IMR-90 (cell line): ENCODE measurements at regions not wholly inside any gene's neighbourhood (a gene's known extent, or its start where the extent isn't known, plus 50 kb on each side); places are given as distances from the start of the nearest gene placed in this dataset.

Source experiments
- ATAC-seq: fragments of 200-7000 bp; cut with Tn5 transposase; 2 replicates; pipeline ENCODE4 v1.9.1; 2020; ENCODE audit warnings: low read depth, mild to moderate bottlenecking, moderate library complexity
- BruUV-seq: library from RNA; stranded (reverse); fragments of 400-500 nt; replicated peaks from 2 replicates; lab custom pipeline; 2021; lab: Mats Ljungman, UMichigan
- CTCF ChIA-PET: fragments of 300-600 bp; formaldehyde crosslinking; extraction: SDS; loops from one replicate; lab custom pipeline; 2021; ENCODE audit warnings: antibody characterized with exemption; lab: Yijun Ruan, JAX
- POLR2A ChIA-PET: fragments of 300-600 bp; sonication (Branson Sonifier 250); formaldehyde crosslinking; loops from one replicate; lab custom pipeline; 2022; ENCODE audit warnings: antibody characterized with exemption; ENCODE audit not compliant: unreplicated experiment; lab: Charles Lee
- DNase-seq: peaks from one replicate; pipeline ENCODE4 v3.0.0; 2013
- H2AFZ ChIP-seq: replicated peaks from 2 replicates; pipeline ENCODE3; 2013; ENCODE audit warnings: low read length, mild to moderate bottlenecking; ENCODE audit not compliant: poor library complexity
- H2AK5ac ChIP-seq: 2 replicates; pipeline ENCODE4 v1.6.1; 2013; ENCODE audit warnings: low read depth, low read length, inconsistent platforms
- H2AK9ac ChIP-seq: replicated peaks from 2 replicates; pipeline ENCODE3; 2013; ENCODE audit warnings: mild to moderate bottlenecking, low read depth, low read length, moderate library complexity; ENCODE audit not compliant: poor library complexity
- H2BK120ac ChIP-seq: 2 replicates; pipeline ENCODE4 v1.6.1; 2013; ENCODE audit warnings: low read depth, low read length, inconsistent platforms
- H2BK15ac ChIP-seq: 3 replicates; pipeline ENCODE4 v1.6.1; 2013; ENCODE audit warnings: low read depth, low read length, inconsistent platforms
- H2BK20ac ChIP-seq: 2 replicates; pipeline ENCODE4 v1.6.1; 2013; ENCODE audit warnings: low read depth, mild to moderate bottlenecking, inconsistent platforms, low read length, moderate library complexity
- H2BK5ac ChIP-seq: 2 replicates; pipeline ENCODE4 v1.6.1; 2013; ENCODE audit warnings: mild to moderate bottlenecking, low read depth, low read length, inconsistent platforms; ENCODE audit not compliant: poor library complexity, severe bottlenecking
- H3K14ac ChIP-seq: replicated peaks from 2 replicates; pipeline ENCODE4 v1.6.1; 2013; ENCODE audit warnings: low read depth, low read length, inconsistent platforms
- H3K18ac ChIP-seq: 2 replicates; pipeline ENCODE4 v1.6.1; 2013; ENCODE audit warnings: low read depth, low read length, control low read depth
- H3K23ac ChIP-seq: 2 replicates; pipeline ENCODE4 v1.6.1; 2013; ENCODE audit warnings: low read depth, low read length, inconsistent platforms
- H3K27ac ChIP-seq: 2 replicates; pipeline ENCODE4 v1.5.1; 2013; ENCODE audit warnings: mild to moderate bottlenecking, control low read depth, low read length; ENCODE audit not compliant: insufficient read depth
- H3K27me3 ChIP-seq: 2 replicates; pipeline ENCODE4 v1.6.1; 2013; ENCODE audit warnings: low read length; ENCODE audit not compliant: control insufficient read depth, insufficient read depth
- H3K36me3 ChIP-seq: 2 replicates; pipeline ENCODE4 v1.6.1; 2013; ENCODE audit warnings: low read length, mixed read lengths; ENCODE audit not compliant: control insufficient read depth, insufficient read depth
- H3K4ac ChIP-seq: 2 replicates; pipeline ENCODE4 v1.6.1; 2013; ENCODE audit warnings: low read depth, low read length, inconsistent platforms
- H3K4me1 ChIP-seq: 2 replicates; pipeline ENCODE4 v1.6.1; 2013; ENCODE audit warnings: low read length, mixed read lengths; ENCODE audit not compliant: control insufficient read depth, insufficient read depth
- H3K4me2 ChIP-seq: 2 replicates; pipeline ENCODE4 v1.6.1; 2013; ENCODE audit warnings: low read depth, mild to moderate bottlenecking, control low read depth, low read length, moderate library complexity
- H3K4me3 ChIP-seq: 2 replicates; pipeline ENCODE4 v1.5.1; 2013; ENCODE audit warnings: low read depth, mild to moderate bottlenecking, control low read depth, low read length, moderate library complexity; ENCODE audit not compliant: insufficient read depth
- H3K56ac ChIP-seq: 2 replicates; pipeline ENCODE4 v1.6.1; 2013; ENCODE audit warnings: low read length, inconsistent platforms; ENCODE audit not compliant: insufficient read depth; ENCODE audit errors: extremely low read depth
- H3K79me1 ChIP-seq, 2 experiments: 2 replicates each; pipeline ENCODE4 v1.6.1; 2013; ENCODE audit warnings: low read length in 2 of 2, inconsistent platforms in 1 of 2, low read depth in 1 of 2
- H3K9ac ChIP-seq: 2 replicates; pipeline ENCODE4 v1.6.1; 2013; ENCODE audit warnings: low read depth, low read length, control low read depth
- H3K9me1 ChIP-seq: 2 replicates; pipeline ENCODE4 v1.6.1; 2013; ENCODE audit warnings: low read length, inconsistent platforms; ENCODE audit not compliant: insufficient read depth
- H3K9me3 ChIP-seq: 2 replicates; pipeline ENCODE4 v1.6.1; 2013; ENCODE audit warnings: low read length; ENCODE audit not compliant: control insufficient read depth, insufficient read depth
- H4K20me1 ChIP-seq: 2 replicates; pipeline ENCODE4 v1.6.1; 2013; ENCODE audit warnings: low read length, inconsistent platforms; ENCODE audit not compliant: insufficient read depth
- H4K5ac ChIP-seq: 2 replicates; pipeline ENCODE4 v1.6.1; 2013; ENCODE audit warnings: mild to moderate bottlenecking, low read depth, low read length, control low read depth
- H4K8ac ChIP-seq, 2 experiments: 2 replicates each; pipeline ENCODE4 v1.6.1; 2013; ENCODE audit warnings: low read depth in 2 of 2, low read length in 2 of 2, control low read depth in 1 of 2, inconsistent platforms in 1 of 2
- H4K91ac ChIP-seq: 2 replicates; pipeline ENCODE4 v1.6.1; 2013; ENCODE audit warnings: low read depth, low read length, inconsistent platforms; ENCODE audit not compliant: insufficient read depth
- BHLHE40 ChIP-seq: fragments of 150-350 bp; IDR thresholded peaks from 2 replicates; pipeline ENCODE4 v1.6.1; 2016; ENCODE audit warnings: mild to moderate bottlenecking, low read depth, low read length
- CEBPB ChIP-seq: IDR thresholded peaks from 2 replicates; pipeline ENCODE4 v1.6.1; 2012; ENCODE audit warnings: low read depth, low read length, improper control_type of control experiment
- CHD1 ChIP-seq: IDR thresholded peaks from 2 replicates; pipeline ENCODE4 v1.6.1; 2012; ENCODE audit warnings: low read depth, low read length, improper control_type of control experiment
- CTCF ChIP-seq: conservative IDR thresholded peaks from 2 replicates; pipeline ENCODE4 v1.5.1; 2012; ENCODE audit warnings: mild to moderate bottlenecking, low read depth, low read length, improper control_type of control experiment
- ELK1 ChIP-seq: fragments of 150-350 bp; IDR thresholded peaks from 2 replicates; pipeline ENCODE4 v1.6.1; 2016; ENCODE audit warnings: low read depth, mild to moderate bottlenecking, low read length, moderate library complexity, borderline replicate concordance
- FOS ChIP-seq: fragments of 150-350 bp; IDR thresholded peaks from 2 replicates; pipeline ENCODE4 v1.6.1; 2016; ENCODE audit warnings: low read depth, low read length
- MAFK ChIP-seq: IDR thresholded peaks from 2 replicates; pipeline ENCODE4 v1.6.1; 2012; ENCODE audit warnings: low read depth, low read length, improper control_type of control experiment
- MAZ ChIP-seq: IDR thresholded peaks from 2 replicates; pipeline ENCODE4 v1.6.1; 2012; ENCODE audit warnings: low read depth, mild to moderate bottlenecking, low read length, improper control_type of control experiment, moderate library complexity, borderline replicate concordance
- MXI1 ChIP-seq: IDR thresholded peaks from 2 replicates; pipeline ENCODE4 v1.6.1; 2012; ENCODE audit warnings: low read depth, mild to moderate bottlenecking, low read length, moderate library complexity, borderline replicate concordance
- NFE2L2 ChIP-seq: fragments of 150-350 bp; IDR thresholded peaks from 2 replicates; pipeline ENCODE4 v1.6.1; 2016; ENCODE audit warnings: low read depth, mild to moderate bottlenecking, low read length
- POLR2A ChIP-seq: IDR thresholded peaks from 2 replicates; pipeline ENCODE4 v1.6.1; 2012; ENCODE audit warnings: mild to moderate bottlenecking, low read depth, low read length
- RAD21 ChIP-seq: IDR thresholded peaks from 2 replicates; pipeline ENCODE4 v1.6.1; 2012; ENCODE audit warnings: low read length, improper control_type of control experiment
- RCOR1 ChIP-seq: IDR thresholded peaks from 2 replicates; pipeline ENCODE4 v1.6.1; 2012; ENCODE audit warnings: mild to moderate bottlenecking, low read length, improper control_type of control experiment; ENCODE audit not compliant: insufficient replicate concordance
- RFX5 ChIP-seq: IDR thresholded peaks from 2 replicates; pipeline ENCODE4 v1.8.0; 2012; ENCODE audit warnings: low read depth, mild to moderate bottlenecking, low read length, moderate library complexity
- SMC3 ChIP-seq: fragments of 150-350 bp; IDR thresholded peaks from 2 replicates; pipeline ENCODE4 v1.6.1; 2016; ENCODE audit warnings: low read depth, mild to moderate bottlenecking, antibody characterized with exemption, low read length, moderate library complexity
- USF2 ChIP-seq: fragments of 150-350 bp; IDR thresholded peaks from 2 replicates; pipeline ENCODE4 v1.6.1; 2017; ENCODE audit warnings: mild to moderate bottlenecking, antibody characterized with exemption, low read length, low read depth
- dilution Hi-C: fragments of 300-500 bp; cut with HindIII; formaldehyde crosslinking; loops from one replicate; pipeline ENCODE4 v1.14.3; 2018; ENCODE audit warnings: low sequenced_read_pairs; ENCODE audit not compliant: unreplicated experiment
- in situ Hi-C: fragments of 300-500 bp; cut with MboI; formaldehyde crosslinking; loops from 3 replicates; pipeline ENCODE4 v1.14.3; 2019; ENCODE audit warnings: low sequenced_read_pairs, inconsistent platforms, mixed read lengths
- intact Hi-C: fragments of 100-400 bp; cut with micrococcal nuclease; formaldehyde crosslinking; loops from 2 replicates; pipeline ENCODE4 v1.10.0; 2022

GRCh38 chrX:96578781-96579180 is 105.9 kb upstream of the DIAPH2 start:
- Histone ChIP-seq H4K91ac (no peak overlapping the region), H2BK15ac (no peak overlapping the region), H3K18ac (no peak overlapping the region), H2AK9ac (no peak overlapping the region), H2BK5ac (no peak overlapping the region), H3K4me2 (no peak overlapping the region), H3K9me1 (no peaks in the 10 kb centered on the region), H3K56ac (no peak overlapping the region), H4K20me1 (no peaks in the 10 kb centered on the region), H3K4me3 (no peak overlapping the region), H3K4ac (no peak overlapping the region), H2BK120ac (no peak overlapping the region), H3K4me1 (no peaks in the 10 kb centered on the region), H3K23ac (no peak overlapping the region), H2AK5ac (no peak overlapping the region), H2AFZ (no peak overlapping the region), H3K9ac (no peak overlapping the region), H3K9me3 (no peaks in the 10 kb centered on the region), H3K36me3 (no peaks in the 10 kb centered on the region), H4K5ac (no peak overlapping the region), H4K8ac (no peak overlapping the region), H3K27ac (no peak overlapping the region), H3K27me3 (no peaks in the 10 kb centered on the region), H2BK20ac (no peak overlapping the region), H3K79me1 (no peaks in the 10 kb centered on the region), H3K14ac (no peak overlapping the region)
- no peak for DNase-seq
- CTCF ChIA-PET = no interaction called here
- POLR2A ChIA-PET = no interaction called here
- BruUV-seq = no TSS peak
- in situ Hi-C loops = no loop called here
- no peak for TF ChIP-seq NFE2L2
- no peak for TF ChIP-seq RFX5
- no peak for TF ChIP-seq SMC3
- no peak for TF ChIP-seq RCOR1
- TF ChIP-seq MAZ = no peak
- TF ChIP-seq USF2 = no peak
- TF ChIP-seq CHD1 = no peak
- no peak for TF ChIP-seq RAD21
- TF ChIP-seq CTCF = no peak
- no peak for TF ChIP-seq BHLHE40
- no peak for TF ChIP-seq MXI1
- TF ChIP-seq ELK1 = no peak
- no peak for TF ChIP-seq POLR2A
- no peak for TF ChIP-seq CEBPB
- no peak for TF ChIP-seq MAFK
- no peak for TF ChIP-seq FOS
- intact Hi-C loops = no loop called here
- ATAC-seq = no peak
- dilution Hi-C loops = no loop called here
